ENCODE measurements at regions not wholly inside any gene's neighbourhood (a gene's known extent, or its start where the extent isn't known, plus 50 kb on each side); places are given as distances from the start of the nearest gene placed in this dataset.

DNA sequence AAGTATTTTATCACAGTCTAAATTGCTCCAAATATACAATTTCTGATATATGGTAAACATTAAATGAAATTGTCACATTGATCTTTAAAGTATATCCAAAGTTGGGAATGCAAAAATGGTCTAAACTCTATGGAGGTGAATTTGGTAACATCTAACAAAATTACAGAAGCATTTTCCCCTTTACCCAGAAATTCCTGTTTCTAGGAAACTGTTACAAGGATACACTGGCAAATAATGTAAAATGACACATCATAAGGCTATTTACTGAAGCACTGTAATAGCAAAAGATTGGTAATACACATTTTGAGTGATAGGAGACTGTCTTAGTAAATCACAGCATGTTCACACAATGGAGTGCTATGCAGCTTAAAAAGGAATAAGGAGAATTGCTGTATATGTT is 50.0 kb upstream of the SLCO2A1 start:
- no peak overlapping the region for H2AFZ ChIP-seq
- H3K9me3 ChIP-seq (ENCODE audit: low read depth) = no peaks in the 10 kb centered on the region
- H3K4me2 ChIP-seq = no peak overlapping the region
- H3K79me2 ChIP-seq = no peaks in the 10 kb centered on the region
- no peak for TF ChIP-seq EZH2phosphoT487 (IDR thresholded peaks at IDR 0.05; ENCODE audit: low read depth, severe bottlenecking, unreplicated experiment)
- TF ChIP-seq EZH2 (IDR thresholded peaks at IDR 0.05; ENCODE audit: borderline replicate concordance) = no peak
- TF ChIP-seq, protein P1, sequence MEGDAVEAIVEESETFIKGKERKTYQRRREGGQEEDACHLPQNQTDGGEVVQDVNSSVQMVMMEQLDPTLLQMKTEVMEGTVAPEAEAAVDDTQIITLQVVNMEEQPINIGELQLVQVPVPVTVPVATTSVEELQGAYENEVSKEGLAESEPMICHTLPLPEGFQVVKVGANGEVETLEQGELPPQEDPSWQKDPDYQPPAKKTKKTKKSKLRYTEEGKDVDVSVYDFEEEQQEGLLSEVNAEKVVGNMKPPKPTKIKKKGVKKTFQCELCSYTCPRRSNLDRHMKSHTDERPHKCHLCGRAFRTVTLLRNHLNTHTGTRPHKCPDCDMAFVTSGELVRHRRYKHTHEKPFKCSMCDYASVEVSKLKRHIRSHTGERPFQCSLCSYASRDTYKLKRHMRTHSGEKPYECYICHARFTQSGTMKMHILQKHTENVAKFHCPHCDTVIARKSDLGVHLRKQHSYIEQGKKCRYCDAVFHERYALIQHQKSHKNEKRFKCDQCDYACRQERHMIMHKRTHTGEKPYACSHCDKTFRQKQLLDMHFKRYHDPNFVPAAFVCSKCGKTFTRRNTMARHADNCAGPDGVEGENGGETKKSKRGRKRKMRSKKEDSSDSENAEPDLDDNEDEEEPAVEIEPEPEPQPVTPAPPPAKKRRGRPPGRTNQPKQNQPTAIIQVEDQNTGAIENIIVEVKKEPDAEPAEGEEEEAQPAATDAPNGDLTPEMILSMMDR (IDR thresholded peaks at IDR 0.05; ENCODE audit: poor library complexity) = no peak
- no peaks in the 10 kb centered on the region for H3K27me3 ChIP-seq
- no peak overlapping the region for H3K27ac ChIP-seq
- no peaks in the 10 kb centered on the region for H3K4me1 ChIP-seq (ENCODE audit: insufficient read depth)
- no peak for DNase-seq (ENCODE audit: low spot score)
- H4K20me1 ChIP-seq (ENCODE audit: insufficient read depth, poor library complexity, severe bottlenecking) = no peaks in the 10 kb centered on the region
- no peak overlapping the region for H3K4me3 ChIP-seq
- no peaks in the 10 kb centered on the region for H3K36me3 ChIP-seq (replicated peaks; ENCODE audit: insufficient read depth, low read depth)
- H3K9me2 ChIP-seq (replicated peaks; ENCODE audit: insufficient read depth) = no peaks in the 10 kb centered on the region
